ENCODE measurements at regions not wholly inside any gene's neighbourhood (a gene's known extent, or its start where the extent isn't known, plus 50 kb on each side); places are given as distances from the start of the nearest gene placed in this dataset.
A peak's percentile ranks its signal among the peaks of the same experiment; 100 is the strongest.

- intact Hi-C loops (cut with DNase I): loop anchor here in 2 of 10 donors (10.0 kb wide), 1 partner anchor 199 kb away; the partner anchor contains the start of gene BAMBI (in 2 of the 2)
- no peak overlapping the region for H3K4me3 ChIP-seq
- TF ChIP-seq CTCF (IDR thresholded peaks at IDR 0.05) (no peak), POLR2A (IDR thresholded peaks at IDR 0.05) (no peak)
Observed at GRCh38 chr10:28874210-28874609, 196.9 kb downstream of the BAMBI start.

GRCh38 chr10:28875549-28876081 lies 198.3 kb downstream of the BAMBI start:
- ATAC-seq (peak in 2 of 4 donors; percentile 26 to 53), DNase-seq (no peak)
- Histone ChIP-seq H3K27ac (no peak overlapping the region), H3K4me3 (no peak overlapping the region), H3K4me1 (peaks cover 0 to 20% (median 11%) of the 10 kb centered on the region in 12 donors), H3K9me3 (no peaks in the 10 kb centered on the region), H3K27me3 (peaks cover 0 to 2% (median 0%) of the 10 kb centered on the region in 9 donors), H3K36me3 (no peaks in the 10 kb centered on the region)
- TF ChIP-seq CTCF (IDR thresholded peaks at IDR 0.05) (peak in 1 of 12 donors; percentile 10), POLR2A (IDR thresholded peaks at IDR 0.05) (no peak)
- WGBS, 4 donors: 54 to 65% (median 61%) methylated on average over 12 to 14 of the region's 14 CpGs
- intact Hi-C loops (cut with DNase I): loop anchor here in 4 of 10 donors (5.0 to 10.0 kb wide), 2 partner anchors 198 to 201 kb away; partner anchors contain the start of gene BAMBI (in 4 of the 4)

More at GRCh38 chr10:28874210-28874609, 196.9 kb downstream of the BAMBI start:
- Histone ChIP-seq H3K27me3 (peaks cover 0 to 2% (median 0%) of the 10 kb centered on the region in 9 donors), H3K36me3 (no peaks in the 10 kb centered on the region), H3K27ac (no peak overlapping the region), H3K9me3 (no peaks in the 10 kb centered on the region), H3K4me1 (peaks cover 0 to 6% (median 0%) of the 10 kb centered on the region in 12 donors)
- DNase-seq (no peak), ATAC-seq (no peak)
- WGBS, 4 donors: 87 to 100% (median 98%) methylated on average over 1 of the region's 1 CpG

GRCh38 chr10:28878236-28878970 lies 201.1 kb downstream of the BAMBI start:
- Histone ChIP-seq H3K27ac (no peak overlapping the region), H3K27me3 (peaks cover 0 to 2% (median 0%) of the 10 kb centered on the region in 9 donors), H3K4me3 (no peak overlapping the region), H3K36me3 (no peaks in the 10 kb centered on the region), H3K9me3 (no peaks in the 10 kb centered on the region), H3K4me1 (peaks cover 0 to 28% (median 13%) of the 10 kb centered on the region in 12 donors)
- DNase-seq (no peak), ATAC-seq (no peak)
- TF ChIP-seq POLR2A (IDR thresholded peaks at IDR 0.05): no peak
- no peak for TF ChIP-seq CTCF (IDR thresholded peaks at IDR 0.05)
- intact Hi-C loops (cut with DNase I): loop anchor here in 4 of 10 donors (5.0 to 10.0 kb wide), 2 partner anchors 201 to 204 kb away; partner anchors contain the start of gene BAMBI (in 4 of the 4)
- WGBS, 4 donors: 77 to 86% (median 83%) methylated on average over 5 of the region's 5 CpGs

- Histone ChIP-seq H3K9me3 (no peaks in the 10 kb centered on the region), H3K4me3 (peak overlapping the region in 1 of 12 donors; percentile 30), H3K36me3 (no peaks in the 10 kb centered on the region), H3K4me1 (peaks cover 0 to 28% (median 13%) of the 10 kb centered on the region in 12 donors), H3K27ac (peak overlapping the region in 9 of 12 donors; percentile 50 to 82 (median 67)), H3K27me3 (peaks cover 0 to 2% (median 0%) of the 10 kb centered on the region in 9 donors)
- no peak for ATAC-seq
- TF ChIP-seq POLR2A (IDR thresholded peaks at IDR 0.05): no peak
- TF ChIP-seq CTCF (IDR thresholded peaks at IDR 0.05): no peak
- DNase-seq: no peak
- intact Hi-C loops (cut with DNase I): loop anchor here in 4 of 10 donors (5.0 to 10.0 kb wide), 2 partner anchors 202 to 204 kb away; partner anchors contain the start of gene BAMBI (in 4 of the 4)
Observed at GRCh38 chr10:28879246-28879645, 201.9 kb downstream of the BAMBI start.

Data from heart left ventricle (tissue), 16 donors.